COLO829 (cell line): ENCODE measurements at regions not wholly inside any gene's neighbourhood (a gene's known extent, or its start where the extent isn't known, plus 50 kb on each side); places are given as distances from the start of the nearest gene placed in this dataset.
"Not testable (repeated sequence)": the region's sequence is repeated elsewhere in the genome, so short reads cannot be mapped to it uniquely, and the experiment has no call there.

Experiments used
- DNase-seq: peaks from one replicate; pipeline ENCODE4 v3.0.0; 2012; ENCODE audit warnings: low spot score

DNA sequence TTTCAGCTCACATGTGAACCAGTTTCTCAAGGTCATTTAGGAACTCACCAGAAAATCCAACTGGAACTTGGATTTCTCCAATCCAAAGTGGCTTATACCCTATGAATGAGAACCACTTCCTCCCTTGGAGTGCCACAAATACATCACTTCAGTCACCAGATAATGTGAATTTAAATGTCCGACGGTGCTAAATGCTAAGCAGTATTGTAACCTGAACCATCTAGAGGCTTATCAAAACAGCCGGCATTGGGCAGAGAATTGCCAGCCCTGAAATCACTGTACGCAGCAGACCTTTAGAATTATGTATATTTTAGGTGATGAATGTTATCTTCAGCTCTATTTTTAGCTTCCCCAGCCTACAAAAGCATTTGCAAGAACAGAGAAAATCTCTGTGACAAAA, 76.8 kb upstream of the COX20 start:
- no peak for DNase-seq

DNA sequence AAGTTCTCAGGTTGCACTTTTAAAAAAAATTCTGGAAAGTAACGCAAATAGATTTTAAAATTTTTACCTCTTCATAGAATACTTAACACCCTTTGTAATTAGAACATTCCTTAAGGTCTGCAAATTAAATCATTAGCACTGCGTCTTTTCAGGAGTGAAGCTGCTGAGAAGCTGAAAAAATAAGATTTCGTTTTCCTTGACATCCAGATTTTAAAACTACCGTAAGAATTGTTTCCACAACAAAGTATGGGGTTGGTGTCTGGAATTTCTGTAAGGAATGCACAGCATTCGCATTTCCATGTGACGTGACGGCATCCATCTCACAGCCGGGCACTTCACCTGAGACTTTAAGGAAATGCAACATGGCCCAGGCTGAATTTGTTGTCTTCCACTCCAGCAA, 76.3 kb upstream of the COX20 start:
- no peak for DNase-seq

DNA sequence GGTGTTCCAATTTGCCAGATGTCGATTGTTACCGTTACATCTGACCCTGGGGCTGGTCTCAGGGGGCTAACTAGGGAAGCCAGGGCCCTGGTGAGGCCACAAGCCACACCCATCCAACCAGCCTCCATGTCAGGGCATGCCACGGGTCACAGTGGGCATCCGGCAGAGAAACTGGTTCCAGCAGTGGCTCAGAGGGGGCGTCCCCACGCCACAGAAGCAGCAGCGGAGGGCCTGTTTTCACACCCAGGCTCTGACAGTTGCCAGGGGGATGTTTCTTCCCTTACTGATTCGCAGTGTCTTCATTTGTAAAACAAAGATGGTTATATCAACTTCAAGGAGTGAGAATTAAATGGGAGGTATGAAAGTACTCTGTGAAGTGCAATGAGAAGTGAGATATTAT, 75.0 kb upstream of the COX20 start:
- DNase-seq = no peak

DNA sequence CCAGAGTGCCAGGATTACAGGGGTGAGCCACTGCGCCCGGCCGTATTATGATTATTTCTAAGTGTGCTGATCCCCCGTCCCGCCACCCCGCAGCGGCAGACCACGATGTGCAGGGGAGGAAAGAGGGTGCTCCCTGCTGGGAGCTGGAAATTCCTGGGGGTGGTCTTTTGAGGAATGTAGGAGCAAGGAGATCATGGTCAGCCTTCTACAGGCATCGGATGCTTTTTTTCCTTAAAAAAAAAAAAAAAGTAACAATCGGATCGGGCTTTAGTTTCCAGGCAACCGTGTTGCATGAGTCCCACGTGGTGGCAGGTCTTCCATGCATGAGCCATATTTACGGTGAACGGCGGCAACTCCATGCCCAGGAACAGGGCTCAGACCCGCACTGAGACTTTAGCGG, 74.2 kb upstream of the COX20 start:
- peak; percentile 36 for DNase-seq

DNA sequence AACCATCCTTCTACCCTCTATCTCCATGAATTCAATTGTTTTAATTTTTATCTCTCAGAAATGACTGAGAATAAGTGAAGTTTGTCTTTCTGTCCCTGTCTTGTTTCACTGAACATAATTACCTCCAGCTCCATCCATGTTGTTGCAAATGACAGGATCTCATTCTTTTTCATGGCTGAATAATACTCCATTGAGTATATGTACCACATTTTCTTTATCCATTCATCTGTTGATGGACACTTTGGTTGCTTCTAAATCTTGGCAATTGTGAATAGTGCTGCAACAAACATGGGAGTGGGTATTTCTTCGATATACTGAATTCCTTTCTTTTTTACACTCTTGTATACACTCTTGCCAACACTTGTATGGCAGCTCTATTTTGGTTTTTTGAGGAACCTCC, 72.8 kb upstream of the COX20 start:
- DNase-seq = no peak

DNA sequence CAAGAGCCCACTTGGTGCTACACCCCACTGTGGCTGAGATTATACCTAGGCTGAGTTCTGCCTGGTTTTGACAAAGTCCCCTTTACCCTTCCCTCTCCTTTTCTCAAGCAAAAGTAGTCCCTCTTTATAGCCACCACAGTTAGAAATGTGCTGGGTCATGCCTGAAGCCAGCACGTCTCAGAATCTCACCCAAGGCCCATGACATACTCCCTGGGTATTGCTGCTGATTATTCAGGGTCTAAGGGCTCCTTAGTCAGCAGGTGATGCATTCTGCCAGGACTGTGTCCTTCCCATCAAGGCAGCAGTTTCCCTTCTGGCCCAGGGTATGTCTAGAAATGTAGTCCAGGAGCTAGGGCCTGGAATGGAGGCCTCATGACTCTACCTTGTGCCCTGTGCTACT, 67.3 kb upstream of the COX20 start:
- no peak for DNase-seq

DNA sequence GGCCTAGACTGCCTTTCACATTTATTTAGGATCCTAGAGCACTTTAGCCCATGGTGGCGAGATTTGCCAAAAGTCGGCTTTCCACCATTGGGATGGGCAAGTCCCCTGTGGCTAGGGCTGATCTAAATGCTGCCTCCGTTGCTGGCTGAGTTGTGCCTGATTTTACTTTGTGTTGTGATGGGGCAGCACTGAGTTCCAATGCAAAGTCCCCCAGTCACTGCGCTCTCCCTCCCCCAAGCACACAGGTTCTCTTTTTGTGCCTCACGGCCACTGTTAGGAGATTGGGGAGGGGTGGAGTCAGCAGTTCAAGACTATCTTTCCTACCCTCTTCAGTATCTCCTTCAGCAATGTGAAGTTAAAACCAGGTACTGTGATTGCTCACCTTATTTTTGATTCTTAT, 66.7 kb upstream of the COX20 start:
- DNase-seq = no peak

DNA sequence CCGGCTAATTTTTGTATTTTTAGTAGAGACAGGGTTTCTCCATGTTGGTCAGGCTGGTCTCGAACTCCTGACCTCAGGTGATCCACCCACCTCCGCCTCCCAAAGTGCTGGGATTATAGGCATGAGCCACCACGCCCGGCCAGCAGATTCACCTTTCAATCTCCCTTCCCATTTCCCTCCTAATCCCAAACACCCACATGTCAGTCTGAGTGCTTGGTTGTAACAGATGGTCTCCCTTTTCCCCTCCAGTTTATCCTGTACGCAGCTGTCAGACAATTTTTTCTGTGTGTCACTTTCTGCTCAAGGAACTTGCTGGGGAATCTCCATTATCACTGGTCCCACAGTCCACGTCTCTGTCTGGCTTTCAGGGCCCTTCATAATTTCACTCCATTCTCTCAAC, 64.9 kb upstream of the COX20 start:
- not testable (repeated sequence) for DNase-seq

DNA sequence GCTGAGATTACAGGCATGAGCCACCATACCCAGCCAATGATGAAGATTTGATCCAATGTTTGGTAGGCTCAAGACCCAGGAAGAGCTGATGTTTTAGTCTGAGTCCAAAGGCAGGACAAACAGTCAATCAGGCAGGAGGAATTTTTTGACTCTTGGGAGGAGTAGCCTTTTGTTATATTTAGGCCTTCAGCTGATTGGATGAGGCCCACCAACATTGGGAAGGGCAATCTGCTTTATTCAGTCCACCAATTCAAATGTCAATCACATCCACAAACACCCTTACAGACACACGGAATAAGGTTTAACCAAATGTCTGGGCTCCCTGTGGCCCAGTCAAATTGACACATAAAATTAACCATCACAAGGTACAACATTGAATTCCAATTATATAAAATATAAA, 61.9 kb upstream of the COX20 start:
- DNase-seq = no peak

DNA sequence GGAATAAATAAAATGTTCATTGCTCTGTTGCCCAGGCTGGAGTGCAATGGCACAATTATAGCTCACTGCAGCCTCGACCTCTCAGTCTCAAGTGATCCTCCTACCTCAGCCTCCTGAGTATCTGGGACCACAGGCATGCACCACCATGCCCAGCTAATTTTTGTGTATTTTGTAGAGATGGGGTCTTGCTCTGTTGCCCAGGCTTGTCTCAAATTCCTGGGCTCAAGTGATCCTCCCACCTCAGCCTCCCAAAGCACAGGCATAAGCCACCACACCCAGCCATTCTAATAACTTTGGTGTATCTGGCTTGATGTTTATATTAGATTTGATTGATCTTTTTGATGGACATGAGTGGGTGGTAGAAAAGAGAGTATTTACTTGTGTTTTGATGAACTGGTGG, 58.7 kb upstream of the COX20 start:
- DNase-seq = not testable (repeated sequence)

DNA sequence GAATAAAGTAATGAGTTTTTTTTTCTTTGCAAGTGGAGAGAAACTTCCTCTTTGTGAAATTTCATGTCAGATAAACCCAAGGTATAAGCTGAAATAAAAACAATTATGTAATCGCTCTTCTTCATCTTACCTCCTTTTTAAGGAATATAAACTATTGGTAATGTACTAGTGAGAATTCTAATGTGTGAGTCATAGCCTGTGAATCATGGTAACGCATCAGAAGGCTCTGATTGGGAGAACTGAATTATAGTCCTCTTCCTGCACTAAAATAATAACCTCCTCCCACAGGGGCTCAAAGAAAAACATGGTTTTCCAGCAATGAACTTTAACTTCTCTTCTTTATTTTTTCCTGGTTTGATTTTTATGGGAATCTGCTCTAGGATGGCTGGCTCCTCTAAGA, 57.1 kb upstream of the COX20 start:
- peak; percentile 76 for DNase-seq

DNA sequence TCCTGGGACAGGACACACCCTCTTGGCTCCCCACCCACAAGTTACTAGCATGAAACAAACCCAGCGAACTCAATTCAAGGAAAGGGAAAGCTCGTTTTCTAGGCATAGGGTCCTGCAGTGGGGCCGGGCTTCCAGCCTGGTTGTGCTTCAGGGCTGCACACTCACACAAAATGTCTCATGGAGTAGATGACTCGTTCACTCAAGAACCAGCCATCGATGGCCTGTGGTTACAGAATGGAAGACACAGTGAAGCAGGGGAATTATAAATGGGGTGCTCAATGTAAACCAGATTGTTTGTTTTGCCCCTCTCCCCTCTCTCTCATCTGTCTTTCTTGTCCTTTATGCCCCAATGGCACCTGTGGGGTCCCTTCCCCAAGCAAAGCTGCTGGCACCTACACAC, 56.0 kb upstream of the COX20 start:
- DNase-seq = no peak

DNA sequence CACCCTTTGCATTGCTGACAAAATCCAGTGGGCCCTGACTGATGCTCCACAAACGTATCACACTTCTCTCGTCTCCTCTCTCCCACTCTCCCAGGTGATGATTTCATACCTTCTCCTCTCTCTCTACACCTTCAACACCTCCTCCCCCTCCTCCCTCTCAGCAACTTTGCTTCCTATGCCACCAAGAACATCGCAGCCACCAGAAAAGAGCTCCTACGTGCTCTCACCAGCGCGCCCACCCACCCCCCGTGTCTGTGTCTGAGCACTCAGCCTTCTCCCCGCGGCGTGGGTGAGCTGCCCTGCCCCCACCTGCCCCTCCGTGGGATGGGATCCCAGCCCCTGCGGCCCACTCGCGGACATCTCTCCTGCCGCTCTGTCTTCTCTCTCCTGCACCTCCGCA, 55.1 kb upstream of the COX20 start:
- DNase-seq = no peak

DNA sequence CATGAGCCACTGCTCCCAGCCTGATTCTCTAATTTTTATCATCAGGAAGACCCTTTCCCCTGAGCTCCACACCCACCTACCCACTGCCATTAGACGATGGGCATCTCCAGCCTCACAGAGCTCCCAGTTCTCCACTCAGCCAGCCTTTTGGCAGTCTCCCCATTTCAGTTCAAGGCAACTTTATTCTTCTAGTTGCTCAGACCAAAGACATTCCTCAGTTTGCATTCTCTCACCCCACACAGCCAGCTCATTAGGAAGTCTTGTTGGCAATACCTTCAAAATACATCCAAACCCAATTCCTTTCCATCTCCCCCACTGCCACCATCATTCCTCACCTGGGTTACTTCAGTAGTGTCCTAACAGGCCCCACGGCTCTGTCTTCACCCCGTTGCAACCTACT, 53.4 kb upstream of the COX20 start:
- DNase-seq = no peak

DNA sequence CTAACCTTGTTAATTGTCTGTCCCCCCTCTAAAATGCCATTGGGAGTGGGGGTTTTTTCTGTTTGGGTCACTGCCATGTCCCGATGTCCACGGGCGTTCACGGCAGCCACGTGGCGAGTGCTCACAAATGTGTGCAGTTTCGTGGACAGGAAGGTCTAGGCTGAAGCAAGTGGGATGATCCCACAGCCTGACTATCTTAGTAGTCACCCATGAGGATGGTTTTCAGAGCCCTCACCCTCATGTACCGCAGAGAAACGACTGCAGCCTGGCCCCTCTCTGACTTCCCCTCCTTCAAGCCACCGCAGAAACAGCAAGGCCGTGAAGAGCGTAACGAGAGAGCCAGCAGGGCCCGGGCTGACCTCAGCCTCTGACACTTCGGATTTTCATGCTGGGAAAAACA, 52.3 kb upstream of the COX20 start:
- DNase-seq = no peak
